Epithelial cell of proximal tubule (primary cell): ENCODE measurements at regions not wholly inside any gene's neighbourhood (a gene's known extent, or its start where the extent isn't known, plus 50 kb on each side); places are given as distances from the start of the nearest gene placed in this dataset.

Experiments
- DNase-seq: peaks from one replicate; pipeline ENCODE4 v3.0.0-alpha.2; 2011; ENCODE audit warnings: low read depth
- H3K4me3 ChIP-seq: 2 replicates; pipeline ENCODE4 v1.5.1; 2011; ENCODE audit warnings: low read depth, mild to moderate bottlenecking, low read length
- TF ChIP-seq, protein P1 (sequence below): conservative IDR thresholded peaks from 2 replicates; pipeline ENCODE4 v1.5.1; 2012; ENCODE audit warnings: low read depth, mild to moderate bottlenecking, low read length

DNA sequence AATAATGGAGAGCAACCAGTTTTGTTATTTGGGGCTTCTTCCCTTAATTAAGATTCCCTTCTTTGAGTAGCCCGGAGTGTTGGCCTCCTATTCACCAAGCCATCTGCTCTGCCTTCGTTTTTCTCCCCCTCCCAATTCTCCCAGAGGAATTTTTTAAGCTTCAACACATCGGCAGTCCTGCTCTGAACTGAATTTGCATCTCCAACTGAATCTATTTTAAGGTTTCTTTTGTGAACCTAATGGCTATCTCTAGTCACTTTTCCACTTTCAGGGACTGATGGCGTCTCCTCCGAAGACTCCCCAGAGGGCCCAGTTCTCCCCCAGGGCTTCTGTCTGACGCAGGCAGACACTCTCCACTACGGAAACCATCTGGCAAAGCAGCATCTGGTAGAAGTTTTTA is 280.2 kb downstream of the ADGRA3 start:
- TF ChIP-seq, protein P1, sequence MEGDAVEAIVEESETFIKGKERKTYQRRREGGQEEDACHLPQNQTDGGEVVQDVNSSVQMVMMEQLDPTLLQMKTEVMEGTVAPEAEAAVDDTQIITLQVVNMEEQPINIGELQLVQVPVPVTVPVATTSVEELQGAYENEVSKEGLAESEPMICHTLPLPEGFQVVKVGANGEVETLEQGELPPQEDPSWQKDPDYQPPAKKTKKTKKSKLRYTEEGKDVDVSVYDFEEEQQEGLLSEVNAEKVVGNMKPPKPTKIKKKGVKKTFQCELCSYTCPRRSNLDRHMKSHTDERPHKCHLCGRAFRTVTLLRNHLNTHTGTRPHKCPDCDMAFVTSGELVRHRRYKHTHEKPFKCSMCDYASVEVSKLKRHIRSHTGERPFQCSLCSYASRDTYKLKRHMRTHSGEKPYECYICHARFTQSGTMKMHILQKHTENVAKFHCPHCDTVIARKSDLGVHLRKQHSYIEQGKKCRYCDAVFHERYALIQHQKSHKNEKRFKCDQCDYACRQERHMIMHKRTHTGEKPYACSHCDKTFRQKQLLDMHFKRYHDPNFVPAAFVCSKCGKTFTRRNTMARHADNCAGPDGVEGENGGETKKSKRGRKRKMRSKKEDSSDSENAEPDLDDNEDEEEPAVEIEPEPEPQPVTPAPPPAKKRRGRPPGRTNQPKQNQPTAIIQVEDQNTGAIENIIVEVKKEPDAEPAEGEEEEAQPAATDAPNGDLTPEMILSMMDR, result no peak
- H3K4me3 ChIP-seq, result no peak overlapping the region
- DNase-seq, result no peak

DNA sequence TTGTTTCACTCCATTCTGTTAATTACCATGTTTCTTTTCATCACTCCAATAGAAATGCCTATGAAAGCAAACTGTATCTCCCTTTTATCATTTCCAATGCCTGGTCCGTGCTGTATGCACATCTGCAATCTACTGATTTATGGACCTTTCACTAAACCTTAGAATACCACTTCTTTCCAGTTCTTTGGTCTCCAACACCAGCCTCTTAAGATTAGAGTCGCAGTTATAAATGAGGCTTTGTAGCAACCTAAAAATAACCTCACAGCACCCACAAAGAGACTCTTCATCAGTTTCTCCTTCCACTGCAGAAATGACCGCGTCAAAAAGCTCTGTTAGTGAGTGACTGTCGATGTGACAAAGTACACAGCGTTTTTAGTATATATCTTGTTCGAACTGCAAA is 282.6 kb downstream of the ADGRA3 start:
- H3K4me3 ChIP-seq, result no peak overlapping the region
- DNase-seq, result no peak
- TF ChIP-seq, protein P1, result no peak

DNA sequence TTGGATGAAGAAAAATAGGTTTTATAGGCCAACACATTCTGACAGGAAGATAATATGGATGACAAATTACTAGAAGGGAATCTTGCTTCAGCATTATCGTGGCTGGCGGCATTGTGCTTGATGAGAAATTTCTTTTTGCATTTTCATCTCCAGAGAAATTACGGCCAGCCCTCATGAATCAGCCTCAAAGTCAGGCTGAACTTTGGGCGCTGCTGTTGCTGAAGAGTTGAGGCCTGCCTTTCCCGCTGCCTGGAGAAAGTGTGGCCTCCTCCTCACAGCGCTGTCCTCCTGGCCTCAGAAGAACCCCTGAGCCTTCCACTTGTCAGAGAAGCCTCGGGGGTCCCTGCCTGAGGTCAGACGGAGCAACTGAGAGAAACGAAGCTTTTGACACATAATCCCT is 272.4 kb upstream of the KCNIP4 start:
- TF ChIP-seq, protein P1, result no peak
- no peak for DNase-seq
- H3K4me3 ChIP-seq, result no peak overlapping the region

DNA sequence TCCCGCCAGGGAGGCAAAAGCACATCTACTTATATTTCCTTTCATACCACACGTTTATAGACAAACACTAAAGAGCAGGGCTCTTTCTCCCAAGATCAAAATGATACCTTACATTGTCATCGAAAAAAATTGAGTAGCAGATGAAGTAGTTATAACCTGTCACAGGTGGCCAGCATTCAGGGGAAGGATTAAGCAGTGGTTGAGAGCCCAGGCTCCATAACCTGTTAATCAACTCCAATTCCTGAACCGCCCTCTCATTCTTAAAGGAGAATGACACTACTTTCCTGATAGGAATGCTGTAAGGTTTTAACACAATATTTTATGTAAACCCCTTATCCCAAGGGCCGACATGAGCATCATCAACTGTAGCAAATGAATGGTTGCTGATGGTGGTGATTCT is 268.9 kb upstream of the KCNIP4 start:
- no peak for DNase-seq

DNA sequence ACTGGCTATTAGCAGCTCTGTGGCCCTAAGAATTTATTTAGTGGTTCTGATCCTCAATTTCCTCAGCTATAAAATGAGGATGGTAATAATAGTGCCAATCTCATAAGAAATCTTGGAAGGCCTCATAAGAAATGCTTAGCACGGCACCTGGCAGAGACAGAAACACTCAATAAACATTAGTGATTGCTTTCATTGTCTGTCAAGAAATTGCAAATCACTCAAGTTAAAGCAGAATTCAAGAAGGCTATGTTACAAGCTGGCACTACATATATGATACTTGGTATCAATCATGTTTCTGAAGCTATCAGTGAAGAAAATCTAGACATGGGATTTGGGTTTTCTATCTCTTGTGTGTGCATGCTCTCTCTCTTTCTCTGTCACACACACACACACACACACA is 267.7 kb upstream of the KCNIP4 start:
- DNase-seq, result no peak
- no peak overlapping the region for H3K4me3 ChIP-seq
- TF ChIP-seq, protein P1, result no peak

More for the DNA sequence above, 268.9 kb upstream of the KCNIP4 start:
- H3K4me3 ChIP-seq, result no peak overlapping the region
- TF ChIP-seq, protein P1, result no peak

DNA sequence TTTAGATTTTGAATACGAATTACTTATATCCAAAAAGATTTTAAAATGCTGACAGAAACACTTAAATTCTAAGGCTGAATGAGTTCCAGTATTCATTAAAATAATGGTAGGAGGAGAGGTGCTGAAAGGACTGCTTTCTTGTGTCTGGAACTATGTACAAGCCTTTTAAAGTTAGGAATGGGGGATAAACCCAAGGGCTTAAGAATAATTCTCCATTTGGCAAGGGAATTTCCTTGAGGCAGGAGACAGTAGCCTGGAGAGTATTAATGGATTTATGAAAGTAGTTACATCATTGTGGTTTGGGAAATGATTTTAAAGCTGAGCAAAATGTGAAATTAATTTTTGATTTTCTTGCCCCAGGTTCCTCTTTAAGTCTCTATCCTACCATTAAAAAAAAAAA is 266.5 kb upstream of the KCNIP4 start:
- H3K4me3 ChIP-seq, result no peak overlapping the region
- TF ChIP-seq, protein P1, result no peak
- DNase-seq, result no peak

DNA sequence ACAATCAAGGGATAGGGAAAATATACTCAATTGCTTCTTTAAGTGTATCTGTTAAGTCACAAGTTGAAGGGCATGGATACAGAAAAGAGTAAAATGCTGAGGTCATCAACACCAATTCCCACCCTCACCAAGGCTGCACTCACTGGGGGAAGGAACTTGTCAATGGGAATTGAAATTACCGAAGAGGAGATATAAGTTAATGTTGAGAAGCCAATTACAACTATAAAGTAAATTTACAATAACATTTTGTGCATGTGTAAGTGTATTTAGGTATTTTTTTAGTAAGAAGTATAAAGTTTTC is 255.1 kb upstream of the KCNIP4 start:
- TF ChIP-seq, protein P1, result no peak
- no peak for DNase-seq
- no peak overlapping the region for H3K4me3 ChIP-seq
